ENCODE measurements at regions not wholly inside any gene's neighbourhood (a gene's known extent, or its start where the extent isn't known, plus 50 kb on each side); places are given as distances from the start of the nearest gene placed in this dataset.

DNA sequence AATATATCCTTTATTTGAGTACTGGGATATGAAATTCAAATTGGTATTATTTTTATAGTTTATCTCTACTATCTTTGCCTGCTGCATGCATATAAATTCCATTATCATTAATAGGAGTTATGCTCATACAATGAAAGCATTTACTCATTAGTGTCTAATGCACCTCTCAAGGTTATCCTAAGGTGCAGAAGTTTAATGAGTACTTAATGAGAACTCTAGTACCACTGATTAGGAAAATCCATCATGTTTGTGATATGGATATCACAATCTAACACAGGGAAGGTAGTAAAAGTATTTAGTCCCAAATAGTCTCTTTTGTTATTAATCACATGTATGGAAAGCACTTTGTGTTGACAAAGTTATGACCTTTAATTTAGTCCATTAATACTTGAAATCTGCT lies 77.2 kb upstream of the SLC10A2 start:
- POLR2A ChIA-PET = no interaction called here
- RAD21 ChIA-PET (ENCODE audit: low non-redundant PET in 1 of 2, low total read pairs in 2 of 2, uncharacterized antibody in 2 of 2, unreplicated experiment in 2 of 2) = no interaction called here
- no peaks in the 10 kb centered on the region for H3K9me2 ChIP-seq (ENCODE audit: insufficient read depth)
- H3K27ac ChIP-seq (ENCODE audit: low read depth, low read length) = no peak overlapping the region
- DNase-seq (ENCODE audit: low read depth, low spot score) (no peak), ATAC-seq (no peak)
- H3K9me3 ChIP-seq (ENCODE audit: control insufficient read depth in 1 of 2, insufficient read depth in 1 of 2, low read depth in 1 of 2, low read length in 2 of 2) = no peaks in the 10 kb centered on the region
- no peak overlapping the region for H3K4me3 ChIP-seq (replicated peaks in 1 of 2; ENCODE audit: low read depth in 1 of 2, low read length in 2 of 2)
- H3K4me1 ChIP-seq (ENCODE audit: control insufficient read depth in 1 of 2, insufficient read depth in 2 of 2, low read length in 2 of 2) = no peaks in the 10 kb centered on the region
- no TSS peak for BruUV-seq (replicated peaks)
- H3K9ac ChIP-seq (ENCODE audit: low read length) = no peak overlapping the region
- no peaks in the 10 kb centered on the region for H3K79me2 ChIP-seq (ENCODE audit: insufficient read depth, low read length)
- no peaks in the 10 kb centered on the region for H3K27me3 ChIP-seq (ENCODE audit: insufficient read depth, low read length)
- no peaks in the 10 kb centered on the region for H3K36me3 ChIP-seq (ENCODE audit: control insufficient read depth in 1 of 2, insufficient read depth in 2 of 2, low read length in 2 of 2)
- no peak overlapping the region for H2AFZ ChIP-seq (ENCODE audit: low read depth, low read length, poor library complexity, severe bottlenecking)
- TF ChIP-seq, protein P1, sequence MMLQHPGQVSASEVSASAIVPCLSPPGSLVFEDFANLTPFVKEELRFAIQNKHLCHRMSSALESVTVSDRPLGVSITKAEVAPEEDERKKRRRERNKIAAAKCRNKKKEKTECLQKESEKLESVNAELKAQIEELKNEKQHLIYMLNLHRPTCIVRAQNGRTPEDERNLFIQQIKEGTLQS (IDR thresholded peaks at IDR 0.05) = no peak
- intact Hi-C loops (cut with micrococcal nuclease) = no loop called here
- CTCF ChIA-PET = no interaction called here
- no peaks in the 10 kb centered on the region for H4K20me1 ChIP-seq (ENCODE audit: insufficient read depth)
- H3K4me2 ChIP-seq (ENCODE audit: low read length) = no peak overlapping the region

DNA sequence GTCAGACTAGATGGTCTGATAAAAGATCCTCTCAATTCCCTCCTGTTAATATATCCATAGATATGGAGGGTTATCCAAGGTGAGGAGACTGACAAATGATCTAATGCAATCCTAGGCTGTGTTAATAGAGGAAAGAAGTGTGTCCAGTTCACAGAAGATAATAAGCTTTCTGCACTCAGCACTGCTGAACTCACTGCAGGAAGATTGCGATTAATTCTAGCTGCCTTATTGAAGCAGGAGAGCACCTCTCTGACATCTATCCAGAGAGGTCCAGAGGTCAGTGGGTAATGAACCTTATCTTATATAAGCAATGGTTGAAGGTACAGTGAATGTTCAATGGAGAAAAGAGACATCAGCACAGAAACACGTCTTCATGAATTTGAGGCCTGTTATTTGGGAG lies 75.9 kb upstream of the SLC10A2 start:
- no peaks in the 10 kb centered on the region for H3K9me3 ChIP-seq (ENCODE audit: control insufficient read depth in 1 of 2, insufficient read depth in 1 of 2, low read depth in 1 of 2, low read length in 2 of 2)
- BruUV-seq (replicated peaks) = no TSS peak
- CTCF ChIA-PET = no interaction called here
- POLR2A ChIA-PET = no interaction called here
- no peaks in the 10 kb centered on the region for H3K4me1 ChIP-seq (ENCODE audit: control insufficient read depth in 1 of 2, insufficient read depth in 2 of 2, low read length in 2 of 2)
- no peak overlapping the region for H3K4me2 ChIP-seq (ENCODE audit: low read length)
- H3K9ac ChIP-seq (ENCODE audit: low read length) = no peak overlapping the region
- DNase-seq (ENCODE audit: low read depth, low spot score) (no peak), ATAC-seq (no peak)
- no peak overlapping the region for H3K4me3 ChIP-seq (replicated peaks in 1 of 2; ENCODE audit: low read depth in 1 of 2, low read length in 2 of 2)
- no peaks in the 10 kb centered on the region for H3K9me2 ChIP-seq (ENCODE audit: insufficient read depth)
- H4K20me1 ChIP-seq (ENCODE audit: insufficient read depth) = no peaks in the 10 kb centered on the region
- H2AFZ ChIP-seq (ENCODE audit: low read depth, low read length, poor library complexity, severe bottlenecking) = no peak overlapping the region
- H3K27ac ChIP-seq (ENCODE audit: low read depth, low read length) = no peak overlapping the region
- no peaks in the 10 kb centered on the region for H3K79me2 ChIP-seq (ENCODE audit: insufficient read depth, low read length)
- RAD21 ChIA-PET (ENCODE audit: low non-redundant PET in 1 of 2, low total read pairs in 2 of 2, uncharacterized antibody in 2 of 2, unreplicated experiment in 2 of 2) = no interaction called here
- H3K27me3 ChIP-seq (ENCODE audit: insufficient read depth, low read length) = no peaks in the 10 kb centered on the region
- H3K36me3 ChIP-seq (ENCODE audit: control insufficient read depth in 1 of 2, insufficient read depth in 2 of 2, low read length in 2 of 2) = no peaks in the 10 kb centered on the region
- intact Hi-C loops (cut with micrococcal nuclease) = no loop called here
- TF ChIP-seq ZFX (IDR thresholded peaks at IDR 0.05) (no peak), EGR1 (IDR thresholded peaks at IDR 0.05; ENCODE audit: low read depth) (no peak), ZNF274 (IDR thresholded peaks at IDR 0.05; ENCODE audit: low read depth, low read length) (no peak), REST (IDR thresholded peaks at IDR 0.05; ENCODE audit: low read depth) (no peak), CEBPB (IDR thresholded peaks at IDR 0.05; ENCODE audit: low read depth) (no peak), ELF1 (IDR thresholded peaks at IDR 0.05; ENCODE audit: borderline replicate concordance, low read depth) (no peak), RAD21 (IDR thresholded peaks at IDR 0.05; ENCODE audit: low read depth) (no peak), POLR2A (IDR thresholded peaks at IDR 0.05; ENCODE audit: borderline replicate concordance, extremely low read depth, insufficient read depth, insufficient read length) (no peak), POLR2AphosphoS5 (IDR thresholded peaks at IDR 0.05; ENCODE audit: low read depth, low read length) (no peak), YY1 (IDR thresholded peaks at IDR 0.05; ENCODE audit: extremely low read depth, insufficient replicate concordance, low read depth, low read length) (no peak), JUND (IDR thresholded peaks at IDR 0.05) (no peak), SRF (IDR thresholded peaks at IDR 0.05; ENCODE audit: low read depth) (no peak), MAX (IDR thresholded peaks at IDR 0.05) (no peak), CBX3 (IDR thresholded peaks at IDR 0.05; ENCODE audit: low read depth) (no peak), FOSL1 (IDR thresholded peaks at IDR 0.05; ENCODE audit: low read depth) (no peak), SIN3A (IDR thresholded peaks at IDR 0.05; ENCODE audit: low read depth) (no peak)
- TF ChIP-seq, protein P2, sequence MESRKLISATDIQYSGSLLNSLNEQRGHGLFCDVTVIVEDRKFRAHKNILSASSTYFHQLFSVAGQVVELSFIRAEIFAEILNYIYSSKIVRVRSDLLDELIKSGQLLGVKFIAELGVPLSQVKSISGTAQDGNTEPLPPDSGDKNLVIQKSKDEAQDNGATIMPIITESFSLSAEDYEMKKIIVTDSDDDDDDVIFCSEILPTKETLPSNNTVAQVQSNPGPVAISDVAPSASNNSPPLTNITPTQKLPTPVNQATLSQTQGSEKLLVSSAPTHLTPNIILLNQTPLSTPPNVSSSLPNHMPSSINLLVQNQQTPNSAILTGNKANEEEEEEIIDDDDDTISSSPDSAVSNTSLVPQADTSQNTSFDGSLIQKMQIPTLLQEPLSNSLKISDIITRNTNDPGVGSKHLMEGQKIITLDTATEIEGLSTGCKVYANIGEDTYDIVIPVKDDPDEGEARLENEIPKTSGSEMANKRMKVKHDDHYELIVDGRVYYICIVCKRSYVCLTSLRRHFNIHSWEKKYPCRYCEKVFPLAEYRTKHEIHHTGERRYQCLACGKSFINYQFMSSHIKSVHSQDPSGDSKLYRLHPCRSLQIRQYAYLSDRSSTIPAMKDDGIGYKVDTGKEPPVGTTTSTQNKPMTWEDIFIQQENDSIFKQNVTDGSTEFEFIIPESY (IDR thresholded peaks at IDR 0.05; ENCODE audit: extremely low read depth, insufficient replicate concordance, low read length) = no peak
- TF ChIP-seq, protein P1 (IDR thresholded peaks at IDR 0.05) = no peak

All from HCT116 (cell line).